ENCODE measurements at regions not wholly inside any gene's neighbourhood (a gene's known extent, or its start where the extent isn't known, plus 50 kb on each side); places are given as distances from the start of the nearest gene placed in this dataset.
"Not testable (repeated sequence)": the region's sequence is repeated elsewhere in the genome, so short reads cannot be mapped to it uniquely, and the experiment has no call there.

- no peak overlapping the region for H3K27ac Mint-ChIP-seq
- no peak overlapping the region for H3K27ac ChIP-seq (ENCODE audit: low read depth in 1 of 2, low read length in 2 of 2)
- H3K27me3 ChIP-seq (ENCODE audit: control insufficient read depth in 1 of 2, insufficient read depth in 2 of 2, low read length in 2 of 2): no peaks in the 10 kb centered on the region
- no peaks in the 10 kb centered on the region for H3K4me1 Mint-ChIP-seq (ENCODE audit: low read depth)
- no peaks in the 10 kb centered on the region for H3K9me3 Mint-ChIP-seq
- H3K36me3 Mint-ChIP-seq (ENCODE audit: low read depth): no peaks in the 10 kb centered on the region
- TF ChIP-seq CTCF (IDR thresholded peaks at IDR 0.05): no peak
- H3K4me3 Mint-ChIP-seq: no peak overlapping the region
- no peaks in the 10 kb centered on the region for H3K9me3 ChIP-seq (ENCODE audit: control insufficient read depth in 1 of 2, insufficient read depth in 1 of 2, low read length in 2 of 2)
- intact Hi-C loops (cut with DNase I, micrococcal nuclease): no loop called here
- no peaks in the 10 kb centered on the region for H3K27me3 Mint-ChIP-seq
- ChIA-PET POLR2A (no interaction called here), CTCF (no interaction called here)
- DNase-seq (no peak), ATAC-seq (ENCODE audit: poor library complexity) (no peak)
- no peaks in the 10 kb centered on the region for H3K4me1 ChIP-seq (ENCODE audit: insufficient read depth, low read length)
- H3K36me3 ChIP-seq (ENCODE audit: insufficient read depth, low read length): no peaks in the 10 kb centered on the region
- H3K4me3 ChIP-seq (ENCODE audit: low read length): no peak overlapping the region
These were observed 637.2 kb upstream of the ITGA1 start for GRCh38 chr5:52150501-52150900.

- H3K27ac ChIP-seq (ENCODE audit: low read depth in 1 of 2, low read length in 2 of 2); H3K27me3 ChIP-seq (ENCODE audit: control insufficient read depth in 1 of 2, insufficient read depth in 2 of 2, low read length in 2 of 2); H3K27ac Mint-ChIP-seq; H3K4me1 ChIP-seq (ENCODE audit: insufficient read depth, low read length); H3K36me3 ChIP-seq (ENCODE audit: insufficient read depth, low read length); H3K9me3 ChIP-seq (ENCODE audit: control insufficient read depth in 1 of 2, insufficient read depth in 1 of 2, low read length in 2 of 2); H3K4me1 Mint-ChIP-seq (ENCODE audit: low read depth); CTCF ChIA-PET; POLR2A ChIA-PET; H3K9me3 Mint-ChIP-seq; intact Hi-C loops (cut with DNase I, micrococcal nuclease); H3K36me3 Mint-ChIP-seq (ENCODE audit: low read depth); H3K4me3 Mint-ChIP-seq; H3K27me3 Mint-ChIP-seq; ATAC-seq (ENCODE audit: poor library complexity); H3K4me3 ChIP-seq (ENCODE audit: low read length): not testable (repeated sequence)
- DNase-seq: peak in 1 of 14 experiments; percentile 3
These were observed 630.9 kb upstream of the ITGA1 start for GRCh38 chr5:52156809-52157208.

GRCh38 chr5:52165806-52166205 is 621.9 kb upstream of the ITGA1 start:
- H3K27me3 ChIP-seq (ENCODE audit: control insufficient read depth in 1 of 2, insufficient read depth in 2 of 2, low read length in 2 of 2); H3K27me3 Mint-ChIP-seq; intact Hi-C loops (cut with DNase I, micrococcal nuclease); H3K9me3 Mint-ChIP-seq; H3K4me3 ChIP-seq (ENCODE audit: low read length); DNase-seq; H3K4me3 Mint-ChIP-seq; H3K27ac ChIP-seq (ENCODE audit: low read depth in 1 of 2, low read length in 2 of 2); POLR2A ChIA-PET; H3K9me3 ChIP-seq (ENCODE audit: control insufficient read depth in 1 of 2, insufficient read depth in 1 of 2, low read length in 2 of 2); H3K27ac Mint-ChIP-seq; H3K4me1 ChIP-seq (ENCODE audit: insufficient read depth, low read length); ATAC-seq (ENCODE audit: poor library complexity); H3K36me3 ChIP-seq (ENCODE audit: insufficient read depth, low read length); H3K4me1 Mint-ChIP-seq (ENCODE audit: low read depth); CTCF ChIA-PET; H3K36me3 Mint-ChIP-seq (ENCODE audit: low read depth): not testable (repeated sequence)

GRCh38 chr5:52173133-52173532 is 614.6 kb upstream of the ITGA1 start:
- H3K27me3 Mint-ChIP-seq: no peaks in the 10 kb centered on the region
- Histone ChIP-seq H3K27ac (ENCODE audit: low read depth in 1 of 2, low read length in 2 of 2) (no peak overlapping the region), H3K4me1 (ENCODE audit: insufficient read depth, low read length) (no peaks in the 10 kb centered on the region), H3K9me3 (ENCODE audit: control insufficient read depth in 1 of 2, insufficient read depth in 1 of 2, low read length in 2 of 2) (no peaks in the 10 kb centered on the region), H3K27me3 (ENCODE audit: control insufficient read depth in 1 of 2, insufficient read depth in 2 of 2, low read length in 2 of 2) (no peaks in the 10 kb centered on the region), H3K36me3 (ENCODE audit: insufficient read depth, low read length) (no peaks in the 10 kb centered on the region), H3K4me3 (ENCODE audit: low read length) (no peak overlapping the region)
- H3K4me3 Mint-ChIP-seq: no peak overlapping the region
- TF ChIP-seq CTCF (IDR thresholded peaks at IDR 0.05): no peak
- no peaks in the 10 kb centered on the region for H3K36me3 Mint-ChIP-seq (ENCODE audit: low read depth)
- ChIA-PET CTCF (no interaction called here), POLR2A (no interaction called here)
- ATAC-seq (ENCODE audit: poor library complexity) (no peak), DNase-seq (no peak)
- intact Hi-C loops (cut with DNase I, micrococcal nuclease): no loop called here
- no peak overlapping the region for H3K27ac Mint-ChIP-seq
- no peaks in the 10 kb centered on the region for H3K4me1 Mint-ChIP-seq (ENCODE audit: low read depth)
- no peaks in the 10 kb centered on the region for H3K9me3 Mint-ChIP-seq
